Panc1 (cell line): ENCODE measurements at regions not wholly inside any gene's neighbourhood (a gene's known extent, or its start where the extent isn't known, plus 50 kb on each side); places are given as distances from the start of the nearest gene placed in this dataset.

Source experiments
- TF ChIP-seq, protein P1 (sequence below), 2 experiments: IDR thresholded peaks; 2 replicates each; pipeline ENCODE4 v1.6.1; 2011 to 2012; ENCODE audit warnings: low read depth in 2 of 2, control low read depth in 1 of 2, low read length in 1 of 2, mild to moderate bottlenecking in 1 of 2, moderate library complexity in 1 of 2; ENCODE audit not compliant: insufficient read depth in 1 of 2
- TF ChIP-seq, protein P2 (sequence below): fragments of 450-650 bp; IDR thresholded peaks from 2 replicates; pipeline ENCODE4 v1.5.1; 2017; ENCODE audit warnings: mild to moderate bottlenecking

DNA sequence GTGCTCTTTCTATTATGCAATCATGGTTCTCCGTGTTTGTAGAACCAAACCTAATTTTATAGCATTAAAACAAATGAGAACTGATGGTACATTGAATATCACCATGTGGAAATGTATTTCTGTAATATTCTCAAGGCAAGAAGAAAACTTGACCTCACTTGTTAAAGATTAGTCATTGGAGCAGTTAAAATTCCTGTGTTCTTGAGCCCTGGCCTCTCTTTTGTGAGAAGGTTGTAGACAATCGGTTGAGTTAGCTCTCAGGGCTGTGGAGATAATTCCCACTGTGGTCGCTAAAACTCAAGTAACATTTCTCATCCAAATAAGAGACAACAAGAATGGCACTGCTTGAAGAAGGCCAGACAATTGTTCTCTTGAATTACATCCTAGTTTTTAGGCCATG lies 216.0 kb upstream of the KLF4 start:
- TF ChIP-seq, protein P1, sequence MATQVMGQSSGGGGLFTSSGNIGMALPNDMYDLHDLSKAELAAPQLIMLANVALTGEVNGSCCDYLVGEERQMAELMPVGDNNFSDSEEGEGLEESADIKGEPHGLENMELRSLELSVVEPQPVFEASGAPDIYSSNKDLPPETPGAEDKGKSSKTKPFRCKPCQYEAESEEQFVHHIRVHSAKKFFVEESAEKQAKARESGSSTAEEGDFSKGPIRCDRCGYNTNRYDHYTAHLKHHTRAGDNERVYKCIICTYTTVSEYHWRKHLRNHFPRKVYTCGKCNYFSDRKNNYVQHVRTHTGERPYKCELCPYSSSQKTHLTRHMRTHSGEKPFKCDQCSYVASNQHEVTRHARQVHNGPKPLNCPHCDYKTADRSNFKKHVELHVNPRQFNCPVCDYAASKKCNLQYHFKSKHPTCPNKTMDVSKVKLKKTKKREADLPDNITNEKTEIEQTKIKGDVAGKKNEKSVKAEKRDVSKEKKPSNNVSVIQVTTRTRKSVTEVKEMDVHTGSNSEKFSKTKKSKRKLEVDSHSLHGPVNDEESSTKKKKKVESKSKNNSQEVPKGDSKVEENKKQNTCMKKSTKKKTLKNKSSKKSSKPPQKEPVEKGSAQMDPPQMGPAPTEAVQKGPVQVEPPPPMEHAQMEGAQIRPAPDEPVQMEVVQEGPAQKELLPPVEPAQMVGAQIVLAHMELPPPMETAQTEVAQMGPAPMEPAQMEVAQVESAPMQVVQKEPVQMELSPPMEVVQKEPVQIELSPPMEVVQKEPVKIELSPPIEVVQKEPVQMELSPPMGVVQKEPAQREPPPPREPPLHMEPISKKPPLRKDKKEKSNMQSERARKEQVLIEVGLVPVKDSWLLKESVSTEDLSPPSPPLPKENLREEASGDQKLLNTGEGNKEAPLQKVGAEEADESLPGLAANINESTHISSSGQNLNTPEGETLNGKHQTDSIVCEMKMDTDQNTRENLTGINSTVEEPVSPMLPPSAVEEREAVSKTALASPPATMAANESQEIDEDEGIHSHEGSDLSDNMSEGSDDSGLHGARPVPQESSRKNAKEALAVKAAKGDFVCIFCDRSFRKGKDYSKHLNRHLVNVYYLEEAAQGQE (IDR thresholded peaks at IDR 0.05; ENCODE audit: insufficient read depth in 1 of 2, low read depth in 2 of 2, low read length in 1 of 2): no peak
- TF ChIP-seq, protein P2, sequence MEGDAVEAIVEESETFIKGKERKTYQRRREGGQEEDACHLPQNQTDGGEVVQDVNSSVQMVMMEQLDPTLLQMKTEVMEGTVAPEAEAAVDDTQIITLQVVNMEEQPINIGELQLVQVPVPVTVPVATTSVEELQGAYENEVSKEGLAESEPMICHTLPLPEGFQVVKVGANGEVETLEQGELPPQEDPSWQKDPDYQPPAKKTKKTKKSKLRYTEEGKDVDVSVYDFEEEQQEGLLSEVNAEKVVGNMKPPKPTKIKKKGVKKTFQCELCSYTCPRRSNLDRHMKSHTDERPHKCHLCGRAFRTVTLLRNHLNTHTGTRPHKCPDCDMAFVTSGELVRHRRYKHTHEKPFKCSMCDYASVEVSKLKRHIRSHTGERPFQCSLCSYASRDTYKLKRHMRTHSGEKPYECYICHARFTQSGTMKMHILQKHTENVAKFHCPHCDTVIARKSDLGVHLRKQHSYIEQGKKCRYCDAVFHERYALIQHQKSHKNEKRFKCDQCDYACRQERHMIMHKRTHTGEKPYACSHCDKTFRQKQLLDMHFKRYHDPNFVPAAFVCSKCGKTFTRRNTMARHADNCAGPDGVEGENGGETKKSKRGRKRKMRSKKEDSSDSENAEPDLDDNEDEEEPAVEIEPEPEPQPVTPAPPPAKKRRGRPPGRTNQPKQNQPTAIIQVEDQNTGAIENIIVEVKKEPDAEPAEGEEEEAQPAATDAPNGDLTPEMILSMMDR: no peak
